H1 (cell line): ENCODE measurements at regions not wholly inside any gene's neighbourhood (a gene's known extent, or its start where the extent isn't known, plus 50 kb on each side); places are given as distances from the start of the nearest gene placed in this dataset.

Source experiments
- CTCF ChIA-PET: fragments of 300-600 bp; sonication (Branson Sonifier 250); formaldehyde crosslinking; loops from one replicate; lab custom pipeline; 2021; ENCODE audit not compliant: partially characterized antibody; lab: Charles Lee
- POLR2A ChIA-PET: fragments of 300-600 bp; sonication (Branson Sonifier 250); formaldehyde crosslinking; loops from one replicate; lab custom pipeline; 2021; ENCODE audit warnings: inconsistent platforms; ENCODE audit not compliant: partially characterized antibody; lab: Charles Lee
- DNase-seq, 2 experiments: peaks; one replicate each; pipeline versions ENCODE4 v3.0.0 to v3.0.0-alpha.2; 2010 to 2022; ENCODE audit warnings: low spot score in 2 of 2, low read depth in 1 of 2, mixed read lengths in 1 of 2
- FAIRE-seq: peaks from 2 replicates; lab custom pipeline; 2011; peaks lifted over from hg19 to GRCh38; lab: Jason Lieb, UNC
- H2AFZ ChIP-seq: 2 replicates; pipeline ENCODE4 v1.8.1; 2012; ENCODE audit warnings: low read length, inconsistent platforms
- H2AK5ac ChIP-seq: 2 replicates; pipeline ENCODE4 v1.6.1; 2013; ENCODE audit warnings: low read depth, low read length
- H2BK120ac ChIP-seq: replicated peaks from 2 replicates; pipeline ENCODE3; 2013; ENCODE audit warnings: low read depth, low read length, inconsistent platforms
- H2BK12ac ChIP-seq: 2 replicates; pipeline ENCODE4 v1.6.1; 2013; ENCODE audit warnings: low read depth, low read length
- H2BK15ac ChIP-seq: 2 replicates; pipeline ENCODE4 v1.6.1; 2013; ENCODE audit warnings: low read length
- H2BK20ac ChIP-seq: 2 replicates; pipeline ENCODE4 v1.6.1; 2013; ENCODE audit warnings: low read length
- H2BK5ac ChIP-seq: 2 replicates; pipeline ENCODE4 v1.6.1; 2013; ENCODE audit warnings: low read depth, low read length
- H3K14ac ChIP-seq: 2 replicates; pipeline ENCODE4 v1.6.1; 2013; ENCODE audit warnings: inconsistent platforms; ENCODE audit not compliant: insufficient read length
- H3K18ac ChIP-seq: 2 replicates; pipeline ENCODE4 v1.6.1; 2013; ENCODE audit warnings: low read length; ENCODE audit errors: extremely low read depth
- H3K23ac ChIP-seq: 2 replicates; pipeline ENCODE4 v1.6.1; 2013; ENCODE audit warnings: inconsistent platforms; ENCODE audit not compliant: insufficient read length
- H3K23me2 ChIP-seq: 2 replicates; pipeline ENCODE4 v1.6.1; 2013; ENCODE audit warnings: low read depth, low read length
- H3K27ac ChIP-seq: 2 replicates; pipeline ENCODE4 v1.6.1; 2011; ENCODE audit warnings: low read depth, low read length, inconsistent platforms
- H3K27me3 ChIP-seq, 4 experiments: replicated peaks in 1 of 4; 1 replicate in 1 of 4; 2 replicates in 3 of 4; pipeline versions ENCODE4 v1.6.1 to v1.8.1; 2011 to 2013; ENCODE audit warnings: low read length in 3 of 4, mild to moderate bottlenecking in 3 of 4, inconsistent platforms in 2 of 4, mixed read lengths in 2 of 4, moderate library complexity in 1 of 4; ENCODE audit not compliant: control insufficient read depth in 3 of 4, insufficient read depth in 3 of 4; ENCODE audit errors: extremely low read depth in 1 of 4
- H3K36me3 ChIP-seq, 4 experiments: 2 replicates each; pipeline versions ENCODE4 v1.6.1 to v1.8.1; 2011 to 2013; ENCODE audit warnings: mild to moderate bottlenecking in 4 of 4, low read length in 3 of 4, moderate library complexity in 2 of 4, control low read depth in 1 of 4, inconsistent platforms in 1 of 4; ENCODE audit not compliant: insufficient read depth in 4 of 4, control insufficient read depth in 2 of 4
- H3K4ac ChIP-seq: replicated peaks from 2 replicates; pipeline ENCODE3; 2013; ENCODE audit warnings: low read length, low read depth, mixed read lengths, inconsistent platforms; ENCODE audit not compliant: insufficient read length
- H3K4me1 ChIP-seq, 4 experiments: replicated peaks in 1 of 4; 1 replicate in 1 of 4; 2 replicates in 3 of 4; pipeline versions ENCODE4 v1.6.1 to v1.8.1; 2011 to 2013; ENCODE audit warnings: low read length in 3 of 4, inconsistent platforms in 2 of 4, mixed read lengths in 1 of 4; ENCODE audit not compliant: insufficient read depth in 4 of 4, control insufficient read depth in 3 of 4
- H3K4me2 ChIP-seq, 2 experiments: 2 replicates each; pipeline versions ENCODE4 v1.6.1 to v1.8.1; 2011 to 2013; ENCODE audit warnings: low read depth in 2 of 2, low read length in 2 of 2, control low read depth in 1 of 2, inconsistent platforms in 1 of 2, mild to moderate bottlenecking in 1 of 2; ENCODE audit not compliant: insufficient read depth in 1 of 2
- H3K4me3 ChIP-seq, 4 experiments: fragments of 200-600, 300-600 bp in 1 of 4; sonication (generic), shearing (Covaris generic), sonication (Bioruptor Twin) in 1 of 4; 2 replicates each; pipeline versions ENCODE4 v1.5.1 to v1.8.1; 2011 to 2016; ENCODE audit warnings: low read length in 4 of 4, low read depth in 3 of 4, control low read depth in 2 of 4, inconsistent platforms in 2 of 4, mild to moderate bottlenecking in 2 of 4, mixed read lengths in 1 of 4, moderate library complexity in 1 of 4; ENCODE audit not compliant: insufficient read depth in 2 of 4; ENCODE audit errors: extremely low read depth in 1 of 4
- H3K56ac ChIP-seq: replicated peaks from 2 replicates; pipeline ENCODE3; 2013; ENCODE audit warnings: low read depth, mild to moderate bottlenecking, mixed read lengths, low read length, inconsistent platforms; ENCODE audit not compliant: insufficient read length
- H3K79me1 ChIP-seq: 2 replicates; pipeline ENCODE4 v1.6.1; 2013; ENCODE audit warnings: low read depth, low read length, control low read depth
- H3K79me2 ChIP-seq, 2 experiments: 2 replicates each; pipeline versions ENCODE4 v1.6.1 to v1.8.1; 2012 to 2013; ENCODE audit warnings: low read length in 2 of 2, mild to moderate bottlenecking in 2 of 2, inconsistent platforms in 1 of 2; ENCODE audit not compliant: insufficient read depth in 2 of 2, control insufficient read depth in 1 of 2
- H3K9ac ChIP-seq, 4 experiments: replicated peaks in 1 of 4; 1 replicate in 1 of 4; 2 replicates in 3 of 4; pipeline versions ENCODE4 v1.6.1 to v1.8.1; 2011 to 2013; ENCODE audit warnings: low read depth in 3 of 4, low read length in 3 of 4, control low read depth in 2 of 4, mild to moderate bottlenecking in 2 of 4, moderate library complexity in 2 of 4, inconsistent platforms in 1 of 4; ENCODE audit errors: extremely low read depth in 1 of 4
- H3K9me3 ChIP-seq, 2 experiments: 2 replicates each; pipeline versions ENCODE4 v1.6.1 to v1.8.1; 2012 to 2013; ENCODE audit warnings: mild to moderate bottlenecking in 2 of 2, moderate library complexity in 2 of 2, control low read depth in 1 of 2, inconsistent platforms in 1 of 2, low read depth in 1 of 2, low read length in 1 of 2, mixed read lengths in 1 of 2; ENCODE audit not compliant: insufficient read depth in 2 of 2
- H4K20me1 ChIP-seq, 2 experiments: replicated peaks in 1 of 2; 2 replicates each; pipeline versions ENCODE3 to v1.8.1; 2011 to 2013; ENCODE audit warnings: inconsistent platforms in 2 of 2, low read length in 2 of 2, mild to moderate bottlenecking in 1 of 2; ENCODE audit not compliant: insufficient read depth in 2 of 2, control insufficient read depth in 1 of 2
- H4K5ac ChIP-seq: 2 replicates; pipeline ENCODE4 v1.6.1; 2013; ENCODE audit warnings: low read length, low read depth, mixed read lengths, inconsistent platforms; ENCODE audit not compliant: insufficient read length
- H4K8ac ChIP-seq: 2 replicates; pipeline ENCODE4 v1.8.0; 2013; ENCODE audit warnings: mild to moderate bottlenecking, moderate library complexity, low read length, inconsistent platforms; ENCODE audit not compliant: insufficient read depth; ENCODE audit errors: extremely low read depth
- H4K91ac ChIP-seq: replicated peaks from 2 replicates; pipeline ENCODE3; 2013; ENCODE audit warnings: low read length, mixed read lengths, inconsistent platforms; ENCODE audit not compliant: insufficient read length
- BRCA1 ChIP-seq: IDR thresholded peaks from 2 replicates; pipeline ENCODE4 v1.6.1; 2012; ENCODE audit warnings: low read depth, low read length, improper control_type of control experiment
- CEBPB ChIP-seq: IDR thresholded peaks from 2 replicates; pipeline ENCODE4 v1.6.1; 2012; ENCODE audit warnings: low read depth, low read length
- CHD2 ChIP-seq: IDR thresholded peaks from 2 replicates; pipeline ENCODE4 v1.6.1; 2012; ENCODE audit warnings: low read length, improper control_type of control experiment
- JUN ChIP-seq: IDR thresholded peaks from 2 replicates; pipeline ENCODE4 v1.6.1; 2011; ENCODE audit warnings: low read depth, mild to moderate bottlenecking, improper control_type of control experiment, low read length
- PHF8 ChIP-seq: fragments of 200-600 bp; sonication (generic); conservative IDR thresholded peaks from 2 replicates; pipeline ENCODE4 v1.7.1; 2012; ENCODE audit warnings: low read depth, mild to moderate bottlenecking, inconsistent platforms, low read length, moderate library complexity
- RNF2 ChIP-seq: fragments of 200-900, 300-1000 bp; sonication (generic); IDR thresholded peaks from 2 replicates; pipeline ENCODE4 v1.7.1; 2016; ENCODE audit warnings: borderline replicate concordance, low read depth, mild to moderate bottlenecking, antibody characterized with exemption, low read length; ENCODE audit not compliant: poor library complexity, severe bottlenecking; ENCODE audit errors: missing control alignments
- RXRA ChIP-seq: IDR thresholded peaks from 2 replicates; pipeline ENCODE4 v1.6.1; 2011; ENCODE audit warnings: low read depth, mild to moderate bottlenecking, low read length, moderate library complexity; ENCODE audit not compliant: insufficient read depth
- SIRT6 ChIP-seq: IDR thresholded peaks from one replicate; pipeline ENCODE4 v1.7.1; 2012; ENCODE audit warnings: low read length, inconsistent platforms
- SIX5 ChIP-seq: IDR thresholded peaks from 2 replicates; pipeline ENCODE4 v1.6.1; 2011; ENCODE audit warnings: mild to moderate bottlenecking, low read depth, low read length
- TAF1 ChIP-seq: IDR thresholded peaks from 2 replicates; pipeline ENCODE4 v1.6.1; 2011; ENCODE audit warnings: mild to moderate bottlenecking, low read depth, low read length
- ZNF274 ChIP-seq: IDR thresholded peaks from 2 replicates; pipeline ENCODE4 v1.7.0; 2012; ENCODE audit warnings: low read length, borderline replicate concordance; ENCODE audit errors: extremely low read depth
- WGBS, 2 experiments: shearing (Covaris generic) in 1 of 2; methylation state at CpG; one replicate each; pipeline versions ENCODE4 v1.1.6 to v1.1.7; 2013 to 2015; ENCODE audit warnings: low lambda C conversion rate in 2 of 2, mixed read lengths in 2 of 2, inconsistent platforms in 1 of 2, low coverage in 1 of 2, missing lambda C conversion rate in 1 of 2; ENCODE audit not compliant: insufficient replicate concordance in 2 of 2, insufficient coverage in 1 of 2, insufficient read length in 1 of 2; ENCODE audit errors: extremely low coverage in 1 of 2, missing lambda C conversion rate in 1 of 2; 5-methylcytosine and 5-hydroxymethylcytosine counted together
- TF ChIP-seq, protein P1 (sequence below): IDR thresholded peaks from 2 replicates; pipeline ENCODE4 v1.6.1; 2012; ENCODE audit warnings: inconsistent platforms

DNA sequence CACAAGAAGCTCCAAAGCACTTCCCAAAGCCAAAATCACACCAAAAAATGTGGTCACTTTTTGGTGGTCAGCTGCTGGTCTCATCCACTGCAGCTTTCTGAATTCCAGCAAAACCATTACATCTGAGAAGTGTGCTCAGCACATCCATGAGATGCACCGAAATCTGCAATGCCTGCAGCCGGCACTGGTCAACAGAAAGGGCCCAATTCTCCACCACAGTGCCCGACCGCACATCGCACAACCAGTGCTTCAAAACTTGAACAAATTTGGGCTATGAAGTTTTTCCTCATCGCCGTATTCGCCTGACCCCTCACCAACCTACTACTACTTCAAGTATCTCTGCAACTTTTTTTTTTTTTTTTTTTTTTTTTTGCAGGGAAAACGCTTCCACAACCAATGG lies 89.9 kb upstream of the LUZP2 start (continued):
- no peak for TF ChIP-seq CEBPB

DNA sequence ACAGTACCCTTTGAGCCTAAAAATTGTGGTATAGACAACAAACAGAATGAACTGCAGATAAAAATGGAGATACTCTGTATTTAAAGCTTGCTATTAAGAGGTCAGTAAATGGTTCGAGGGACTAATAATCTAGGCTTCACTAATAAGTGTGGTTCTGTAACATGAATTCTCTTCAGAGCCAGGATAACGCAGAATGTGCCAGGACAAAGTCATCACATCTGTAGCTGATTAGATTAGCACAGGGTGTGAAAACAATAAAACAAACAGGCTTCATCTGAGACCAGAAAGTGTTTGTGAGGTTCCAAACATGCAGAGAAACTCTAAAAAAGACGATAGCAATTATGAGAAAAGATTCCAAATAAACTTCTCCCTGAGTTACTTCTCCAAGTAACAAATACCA lies 89.1 kb upstream of the LUZP2 start:
- no peaks in the 10 kb centered on the region for H3K79me1 ChIP-seq
- no peak overlapping the region for H3K9ac ChIP-seq
- no peak overlapping the region for H2BK120ac ChIP-seq
- H4K91ac ChIP-seq = no peak overlapping the region
- H3K36me3 ChIP-seq = no peaks in the 10 kb centered on the region
- no peak overlapping the region for H3K4me3 ChIP-seq
- DNase-seq = no peak
- H3K9me3 ChIP-seq = no peaks in the 10 kb centered on the region
- TF ChIP-seq RNF2 (no peak), CHD2 (no peak), ZNF274 (no peak), TAF1 (no peak), JUN (no peak), SIRT6 (no peak), RXRA (no peak), CEBPB (no peak), BRCA1 (no peak), SIX5 (no peak), PHF8 (no peak)
- TF ChIP-seq, protein P1, sequence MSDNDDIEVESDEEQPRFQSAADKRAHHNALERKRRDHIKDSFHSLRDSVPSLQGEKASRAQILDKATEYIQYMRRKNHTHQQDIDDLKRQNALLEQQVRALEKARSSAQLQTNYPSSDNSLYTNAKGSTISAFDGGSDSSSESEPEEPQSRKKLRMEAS = no peak
- CTCF ChIA-PET = no interaction called here
- H3K27ac ChIP-seq = no peak overlapping the region
- H2BK5ac ChIP-seq = no peak overlapping the region
- H3K23me2 ChIP-seq = no peaks in the 10 kb centered on the region
- H2BK12ac ChIP-seq = no peak overlapping the region
- H3K18ac ChIP-seq = no peak overlapping the region
- peaks cover 0 to 1% (median 0%) of the 10 kb centered on the region in 4 experiments; a peak in 1 of 7 replicates for H3K27me3 ChIP-seq
- H3K4ac ChIP-seq = no peak overlapping the region
- no peak overlapping the region for H2BK15ac ChIP-seq
- H3K56ac ChIP-seq = no peak overlapping the region
- POLR2A ChIA-PET = no interaction called here
- no peaks in the 10 kb centered on the region for H4K20me1 ChIP-seq
- no peak overlapping the region for H2AK5ac ChIP-seq
- no peaks in the 10 kb centered on the region; a peak in 1 of 7 replicates for H3K4me1 ChIP-seq
- no peak overlapping the region for H2BK20ac ChIP-seq
- no peak overlapping the region for H4K8ac ChIP-seq
- no peak for FAIRE-seq
- no peak overlapping the region for H3K14ac ChIP-seq
- WGBS, 2 experiments = 89% methylated on average over 3 of the region's 3 CpGs; no CpG with 5 or more reads in 1 of the 2 experiments
- H4K5ac ChIP-seq = no peak overlapping the region
- H3K23ac ChIP-seq = no peak overlapping the region
- no peak overlapping the region for H2AFZ ChIP-seq
- H3K4me2 ChIP-seq = no peak overlapping the region
- no peaks in the 10 kb centered on the region for H3K79me2 ChIP-seq
